NCI-H526 (cell line): ENCODE measurements at regions not wholly inside any gene's neighbourhood (a gene's known extent, or its start where the extent isn't known, plus 50 kb on each side); places are given as distances from the start of the nearest gene placed in this dataset.
A peak's percentile ranks its signal among the peaks of the same experiment; 100 is the strongest.
"Not testable (repeated sequence)": the region's sequence is repeated elsewhere in the genome, so short reads cannot be mapped to it uniquely, and the experiment has no call there.

ENCODE experiments used
- DNase-seq, 2 experiments: peaks; one replicate each; lab custom pipeline; 2025; lab: John Stamatoyannopoulos, UW

- no peak for DNase-seq
These were observed 55.6 kb downstream of the OR4C45 start for GRCh38 chr11:50088231-50088630.

GRCh38 chr11:50098186-50098725 is 65.6 kb downstream of the OR4C45 start:
- DNase-seq = no peak

DNA sequence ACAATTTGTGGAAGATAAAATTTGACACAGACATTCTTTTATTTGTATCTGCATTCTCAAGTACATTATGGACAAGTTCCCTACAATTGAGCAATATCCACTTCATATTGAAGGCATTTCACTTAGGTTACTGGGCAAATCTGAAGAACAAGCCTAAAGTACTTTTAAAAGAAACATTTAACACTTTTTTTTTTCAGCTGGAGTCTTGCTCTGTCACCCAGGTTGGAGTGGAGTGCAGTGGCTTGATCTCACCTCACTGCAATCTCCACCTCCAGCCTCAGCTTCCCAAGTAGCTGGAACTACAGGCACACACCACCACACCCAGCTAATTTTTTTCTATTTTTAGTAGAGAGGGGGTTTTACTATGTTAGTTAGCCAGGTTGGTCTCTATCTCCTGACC is 70.2 kb downstream of the OR4C45 start:
- no peak for DNase-seq

DNA sequence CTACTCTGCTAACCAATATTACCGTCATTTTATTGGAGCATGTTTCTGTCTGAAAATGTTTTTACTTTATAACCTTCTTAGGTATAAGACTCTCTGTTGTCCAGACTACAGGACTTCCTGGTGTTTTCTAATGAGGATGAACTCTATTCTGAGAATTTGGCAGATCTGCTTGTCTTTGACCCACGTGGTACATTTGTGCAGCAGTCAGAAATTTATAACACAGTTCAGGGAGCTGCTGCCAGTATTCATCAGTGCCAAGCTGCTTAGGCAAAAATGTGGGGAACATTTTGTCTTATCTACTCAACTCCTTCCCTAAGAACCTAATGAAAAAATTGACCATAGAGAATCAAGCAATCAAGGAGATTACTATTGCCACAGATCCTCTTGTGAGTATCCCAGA is 108.0 kb downstream of the OR4C45 start:
- not testable (repeated sequence) for DNase-seq

DNA sequence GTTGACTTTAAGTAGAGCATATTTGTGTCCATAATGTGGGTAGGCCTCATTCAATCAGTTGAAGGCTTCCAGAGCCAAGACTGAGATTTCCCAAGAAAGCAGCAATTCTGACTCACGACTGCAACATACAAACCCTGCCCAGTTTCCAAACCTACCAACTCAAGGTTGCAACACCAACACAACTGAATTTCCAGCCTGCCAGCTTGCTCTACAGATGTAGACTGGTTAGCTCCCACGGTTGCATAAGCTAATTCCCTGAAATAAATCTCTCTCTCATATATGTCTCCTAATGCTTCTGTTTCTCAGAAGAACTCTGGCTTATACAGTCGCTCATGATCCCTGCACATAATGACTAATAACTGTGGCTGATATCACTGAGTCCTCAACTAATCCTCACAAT is 113.6 kb downstream of the OR4C45 start:
- not testable (repeated sequence) for DNase-seq

GRCh38 chr11:50147946-50148345 is 115.3 kb downstream of the OR4C45 start:
- not testable (repeated sequence) for DNase-seq

GRCh38 chr11:50155508-50155907 is 122.8 kb downstream of the OR4C45 start:
- no peak for DNase-seq

DNA sequence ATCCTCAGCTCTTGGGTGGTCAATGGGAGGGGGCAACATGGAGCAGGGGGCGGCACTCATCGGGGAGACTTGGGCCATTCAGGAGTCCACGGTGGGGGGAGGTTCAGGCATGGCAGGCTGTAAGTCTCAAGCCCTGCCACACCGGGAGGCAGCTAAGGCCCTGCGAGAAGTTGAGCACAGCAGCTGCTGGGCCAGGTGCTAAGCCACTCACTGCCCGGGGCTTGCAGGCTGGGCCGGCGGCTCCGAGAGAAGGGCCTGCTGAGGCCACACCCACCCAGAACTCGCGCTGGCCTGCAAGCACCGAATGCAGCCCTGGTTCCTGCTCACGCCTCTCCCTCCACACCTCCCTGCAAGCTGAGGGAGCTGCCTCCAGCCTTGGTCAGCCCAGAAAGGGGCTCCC is 131.4 kb downstream of the OR4C45 start:
- DNase-seq = no peak

DNA sequence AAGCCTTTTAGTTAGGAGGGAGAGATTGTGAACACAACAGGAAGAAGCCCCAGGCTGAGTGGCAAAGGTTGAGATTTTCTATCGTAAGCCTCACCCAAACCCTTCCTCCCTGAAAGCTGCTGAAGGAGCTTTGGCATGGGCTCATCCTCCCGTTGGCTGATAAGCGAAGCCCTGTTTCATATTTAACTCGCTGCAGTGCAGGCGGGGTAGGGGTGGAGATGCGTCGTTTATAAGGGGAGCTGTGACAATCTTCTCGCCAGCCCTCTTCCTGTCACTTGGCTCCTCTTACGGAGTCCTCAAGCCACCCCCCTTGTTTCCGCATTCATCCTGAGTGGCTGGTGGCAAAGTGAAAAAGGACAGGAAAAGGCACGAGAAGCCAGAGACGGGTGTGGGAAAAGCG is 137.0 kb downstream of the OR4C45 start:
- no peak for DNase-seq

GRCh38 chr11:50170115-50170514 is 137.4 kb downstream of the OR4C45 start:
- no peak for DNase-seq

DNA sequence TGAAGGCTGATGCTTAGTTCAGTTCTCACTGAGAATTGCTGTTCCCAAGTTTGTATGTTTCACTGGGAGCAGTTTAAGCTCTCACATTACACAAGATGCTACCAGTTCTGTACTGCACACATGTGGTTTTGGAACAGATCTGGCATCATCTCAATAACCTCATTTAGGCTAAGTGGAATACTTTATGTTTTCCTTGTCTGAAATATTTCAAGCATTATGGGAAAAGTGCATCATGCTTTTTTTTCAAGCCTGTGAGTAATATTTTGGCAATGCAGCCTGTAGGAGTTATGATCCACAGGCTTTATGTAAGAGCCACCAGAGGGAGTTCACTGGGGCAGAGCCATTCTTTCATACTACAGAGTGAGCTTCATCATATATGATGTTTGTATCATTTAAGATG is 141.5 kb downstream of the OR4C45 start:
- DNase-seq = peak in 1 of 2 experiments; percentile 15

GRCh38 chr11:50174975-50175374 is 142.3 kb downstream of the OR4C45 start:
- DNase-seq = no peak

- no peak for DNase-seq
These were observed 146.1 kb downstream of the OR4C45 start for GRCh38 chr11:50178737-50179136.

DNA sequence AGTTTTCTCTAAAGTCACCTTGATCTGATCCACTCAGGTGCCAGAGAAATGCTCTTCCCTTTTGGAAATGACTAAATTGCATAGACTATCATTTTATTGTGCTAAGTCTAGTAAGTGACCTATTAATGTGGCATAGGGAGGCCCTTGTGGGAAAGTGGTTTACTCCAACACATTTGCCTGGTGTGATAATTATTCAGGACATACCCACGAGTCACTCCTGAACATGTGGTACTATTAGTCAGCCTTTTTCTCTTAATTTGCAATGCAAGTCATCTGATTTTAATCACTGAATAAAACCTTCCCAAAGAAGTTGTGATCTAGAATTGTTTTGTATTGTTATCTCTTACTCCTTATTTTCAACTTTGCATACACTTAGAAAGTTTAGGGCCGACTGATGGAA is 148.7 kb downstream of the OR4C45 start:
- DNase-seq = no peak

DNA sequence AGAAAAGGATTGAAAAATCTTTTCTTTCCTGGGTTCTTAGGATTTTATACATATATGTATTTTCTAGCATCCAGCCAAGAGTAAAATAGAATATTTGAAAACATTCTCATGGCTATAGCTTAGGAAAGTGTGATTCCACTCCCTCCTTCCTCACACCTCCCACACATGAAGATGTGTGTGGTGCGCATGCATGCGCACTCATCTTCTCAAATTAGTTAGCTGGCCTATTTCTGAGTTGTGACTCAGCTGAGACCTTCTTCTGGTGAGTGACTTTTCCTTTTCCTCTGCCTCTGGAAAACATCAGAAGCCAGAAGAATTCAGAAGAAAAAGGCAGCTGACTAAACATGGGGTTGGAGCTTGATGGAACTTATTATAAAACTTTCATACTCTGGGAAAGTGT is 149.8 kb downstream of the OR4C45 start:
- DNase-seq = no peak

- not testable (repeated sequence) for DNase-seq
These were observed 150.5 kb downstream of the OR4C45 start for GRCh38 chr11:50183170-50183569.

- DNase-seq = no peak
These were observed 153.5 kb downstream of the OR4C45 start for GRCh38 chr11:50186146-50186545.

DNA sequence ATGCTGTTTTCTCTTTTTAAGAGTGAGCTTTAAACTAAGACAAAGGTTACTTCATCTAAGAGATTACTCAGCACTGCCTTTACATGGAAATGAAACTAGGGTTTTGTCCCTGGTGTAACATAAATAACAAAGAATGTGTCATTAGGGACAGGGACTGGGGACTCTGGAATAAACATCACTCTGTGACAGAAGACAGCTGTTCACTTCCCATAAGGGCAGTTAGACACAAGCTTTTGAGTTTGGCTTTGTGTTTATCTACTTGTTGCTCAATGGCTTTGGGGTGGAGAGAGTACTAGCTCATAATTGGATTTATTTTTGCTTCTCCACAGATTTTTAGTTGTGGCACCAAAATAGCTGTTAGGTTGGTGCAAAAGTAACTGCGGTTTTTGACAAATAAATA is 154.5 kb downstream of the OR4C45 start:
- no peak for DNase-seq

- DNase-seq = no peak
These were observed 155.4 kb downstream of the OR4C45 start for GRCh38 chr11:50188040-50188439.

DNA sequence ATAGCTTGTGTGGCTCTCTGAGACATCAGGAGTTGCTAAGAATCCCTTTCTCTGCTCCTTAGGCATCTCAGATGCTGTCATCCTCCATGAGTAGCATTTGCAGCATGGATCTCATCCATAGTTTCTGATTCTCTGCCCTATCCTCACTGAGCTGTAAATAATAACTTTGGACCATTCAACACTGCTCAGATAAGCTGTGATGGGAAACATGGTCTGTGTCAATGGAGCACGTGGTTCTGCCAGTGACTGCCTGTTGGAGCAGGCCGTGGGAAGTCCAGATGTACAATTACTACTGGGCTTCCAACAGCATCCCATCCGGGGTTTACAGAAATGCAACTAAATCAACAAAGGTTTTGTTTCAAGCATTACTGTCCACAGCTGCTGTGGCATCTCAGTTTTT is 160.1 kb downstream of the OR4C45 start:
- no peak for DNase-seq

- DNase-seq = no peak
These were observed 181.7 kb downstream of the OR4C45 start for GRCh38 chr11:50214376-50214775.

GRCh38 chr11:50220651-50221050 is 188.0 kb downstream of the OR4C45 start:
- DNase-seq = no peak

DNA sequence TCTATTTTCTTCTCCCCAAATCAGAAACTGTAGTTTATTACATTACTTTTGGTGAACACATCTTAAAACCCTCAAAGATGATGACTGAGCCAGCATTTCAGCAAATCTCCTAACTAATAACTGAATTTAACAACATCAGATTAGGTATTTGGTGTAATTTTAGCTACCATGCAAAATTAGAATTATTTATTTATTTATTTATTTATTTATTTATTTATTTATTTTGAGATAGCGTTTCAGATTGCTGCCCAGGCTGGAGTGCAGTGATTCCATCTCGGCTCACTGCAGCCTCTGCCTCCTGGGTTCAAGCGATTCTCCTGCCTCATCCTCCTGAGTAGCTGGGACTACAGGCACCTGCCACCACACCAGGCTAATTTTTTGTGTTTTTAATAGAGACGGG is 205.7 kb downstream of the OR4C45 start:
- DNase-seq = not testable (repeated sequence)

DNA sequence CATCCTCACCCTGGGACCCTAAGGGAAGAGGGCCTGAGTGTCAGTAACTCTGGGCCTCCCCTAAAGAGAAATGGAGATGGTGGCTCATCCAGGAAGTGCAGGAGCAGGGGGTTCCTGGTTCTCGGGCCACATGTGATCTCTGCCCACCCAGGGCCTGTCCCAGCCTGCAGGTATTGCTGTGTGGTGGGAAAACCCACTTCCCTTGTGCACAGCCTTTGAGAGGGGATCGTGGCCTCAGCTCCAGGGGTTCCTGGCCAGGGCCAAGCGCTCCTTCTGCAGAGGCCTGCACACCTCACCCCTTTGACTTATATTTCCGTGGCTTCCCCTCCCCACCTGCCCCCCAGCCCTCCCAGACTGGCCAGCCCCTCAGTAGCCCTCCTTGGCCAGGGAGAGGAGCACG is 213.5 kb downstream of the OR4C45 start:
- no peak for DNase-seq

DNA sequence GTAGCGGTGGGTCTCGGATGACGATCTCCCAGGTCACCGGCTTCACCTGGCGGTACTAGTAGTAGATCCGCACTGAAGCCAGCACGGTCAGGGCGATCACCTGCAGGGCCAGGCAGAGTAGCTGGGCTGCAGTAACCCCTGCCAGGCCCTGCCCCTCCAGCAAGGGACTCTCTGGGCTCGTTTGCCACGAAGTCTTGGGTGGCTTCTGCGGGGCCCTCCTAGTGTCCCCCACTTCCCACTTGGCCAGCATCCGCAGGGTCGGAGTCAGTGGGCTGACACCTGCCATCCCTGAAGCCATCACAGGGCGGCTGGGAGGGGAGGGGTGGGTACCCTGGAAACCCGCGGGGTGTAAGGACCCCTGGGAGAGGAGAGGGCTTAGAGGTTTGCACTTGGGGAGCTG is 214.0 kb downstream of the OR4C45 start:
- no peak for DNase-seq
